Right lobe of liver (tissue), 6 donors: ENCODE measurements at regions not wholly inside any gene's neighbourhood (a gene's known extent, or its start where the extent isn't known, plus 50 kb on each side); places are given as distances from the start of the nearest gene placed in this dataset.
"Not testable (repeated sequence)": the region's sequence is repeated elsewhere in the genome, so short reads cannot be mapped to it uniquely, and the experiment has no call there.

Source experiments
- ATAC-seq, 4 donors: fragments of 200-7000 bp; cut with Tn5 transposase; one replicate each; pipeline ENCODE4 v1.9.1; 2020; ENCODE audit warnings: mild to moderate bottlenecking in 4 of 4, moderate library complexity in 4 of 4
- DNase-seq, 3 donors: peaks; one replicate each; pipeline ENCODE4 v3.0.0-alpha.2; 2020
- H3K27ac ChIP-seq, 3 donors: fragments of 200-600 bp; one replicate each; pipeline ENCODE4 v1.8.0; 2022
- H3K27me3 ChIP-seq, 2 donors: fragments of 200-600 bp; one replicate each; pipeline ENCODE4 v1.8.0; 2022
- H3K36me3 ChIP-seq, 4 donors: fragments of 200-600 bp; sonication (generic) in 1 of 4; one replicate each; pipeline versions ENCODE4 v1.5.1 to v1.8.0; 2017 to 2022; ENCODE audit warnings: control low read depth in 1 of 4
- H3K4me1 ChIP-seq, 4 donors: fragments of 200-600 bp; sonication (generic) in 1 of 4; one replicate each; pipeline versions ENCODE4 v1.5.1 to v1.8.0; 2017 to 2022; ENCODE audit warnings: control low read depth in 1 of 4
- H3K4me3 ChIP-seq, 3 donors: fragments of 200-600 bp; one replicate each; pipeline ENCODE4 v1.8.0; 2022
- H3K9me3 ChIP-seq, 4 donors: fragments of 200-600 bp; sonication (generic) in 1 of 4; one replicate each; pipeline versions ENCODE4 v1.5.1 to v1.8.0; 2017 to 2022; ENCODE audit warnings: control low read depth in 1 of 4
- POLR2A ChIP-seq: fragments of 450-650 bp; IDR thresholded peaks from one replicate; pipeline ENCODE4 v1.6.1; 2017; ENCODE audit warnings: antibody characterized with exemption, mild to moderate bottlenecking
- whole genome bisulfite sequencing: methylation state at CpG from one replicate; pipeline ENCODE4 v1.1.6; 2018; ENCODE audit warnings: low coverage, low lambda C conversion rate; ENCODE audit not compliant: insufficient coverage; ENCODE audit errors: missing lambda C conversion rate; 5-methylcytosine and 5-hydroxymethylcytosine counted together
- intact Hi-C, 2 donors: fragments of 100-400 bp; cut with DNase I; formaldehyde crosslinking; loops; one replicate each; pipeline versions ENCODE4 v1.11.2 to v1.14.1; 2022
- TF ChIP-seq, protein P1 (sequence below), 4 donors: fragments of 200-600 bp in 3 of 4; fragments of 450-650 bp in 1 of 4; IDR thresholded peaks; one replicate each; pipeline versions ENCODE4 v1.5.1 to v1.8.0; 2016 to 2022; ENCODE audit warnings: antibody characterized with exemption in 4 of 4, mild to moderate bottlenecking in 2 of 4
- donor health status: DM: no; HTN: yes; CAD: no.
- donor health status: DM: no; HTN: no; CAD: no.
- donor health status: DM: no; HTN: no; CAD: no.
- donor health status: DM: no; HTN: yes; CAD: no.
- donor health status: DM: no; HTN: yes; CAD: no.

DNA sequence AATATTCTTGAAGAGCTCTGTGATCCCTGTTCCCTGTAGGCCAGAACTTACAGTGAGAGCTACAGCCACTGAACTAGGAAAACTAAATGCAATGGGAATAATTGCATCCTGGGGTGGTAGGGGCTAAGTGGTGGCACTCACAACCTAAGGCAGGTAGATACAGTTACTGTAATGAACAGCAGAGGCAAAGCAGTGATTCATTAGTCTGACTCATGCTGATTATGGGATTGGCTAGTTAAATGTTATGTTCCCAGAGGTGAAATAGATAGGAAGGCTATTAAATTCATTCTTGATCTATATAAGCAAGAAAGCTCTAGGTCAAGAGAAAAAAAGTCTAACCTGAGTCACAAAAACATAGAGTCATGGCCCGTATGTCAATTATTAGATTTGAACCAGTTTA is 173.1 kb upstream of the MALRD1 start:
- intact Hi-C loops: no loop called here
- Histone ChIP-seq H3K27ac (no peak overlapping the region), H3K4me1 (no peaks in the 10 kb centered on the region), H3K9me3 (no peaks in the 10 kb centered on the region), H3K27me3 (no peaks in the 10 kb centered on the region), H3K36me3 (no peaks in the 10 kb centered on the region), H3K4me3 (no peak overlapping the region)
- no peak for DNase-seq
- TF ChIP-seq, protein P1, sequence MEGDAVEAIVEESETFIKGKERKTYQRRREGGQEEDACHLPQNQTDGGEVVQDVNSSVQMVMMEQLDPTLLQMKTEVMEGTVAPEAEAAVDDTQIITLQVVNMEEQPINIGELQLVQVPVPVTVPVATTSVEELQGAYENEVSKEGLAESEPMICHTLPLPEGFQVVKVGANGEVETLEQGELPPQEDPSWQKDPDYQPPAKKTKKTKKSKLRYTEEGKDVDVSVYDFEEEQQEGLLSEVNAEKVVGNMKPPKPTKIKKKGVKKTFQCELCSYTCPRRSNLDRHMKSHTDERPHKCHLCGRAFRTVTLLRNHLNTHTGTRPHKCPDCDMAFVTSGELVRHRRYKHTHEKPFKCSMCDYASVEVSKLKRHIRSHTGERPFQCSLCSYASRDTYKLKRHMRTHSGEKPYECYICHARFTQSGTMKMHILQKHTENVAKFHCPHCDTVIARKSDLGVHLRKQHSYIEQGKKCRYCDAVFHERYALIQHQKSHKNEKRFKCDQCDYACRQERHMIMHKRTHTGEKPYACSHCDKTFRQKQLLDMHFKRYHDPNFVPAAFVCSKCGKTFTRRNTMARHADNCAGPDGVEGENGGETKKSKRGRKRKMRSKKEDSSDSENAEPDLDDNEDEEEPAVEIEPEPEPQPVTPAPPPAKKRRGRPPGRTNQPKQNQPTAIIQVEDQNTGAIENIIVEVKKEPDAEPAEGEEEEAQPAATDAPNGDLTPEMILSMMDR (IDR thresholded peaks at IDR 0.05): no peak
- no peak for TF ChIP-seq POLR2A
- ATAC-seq: no peak
- 45% methylated on average over 1 of the region's 1 CpG for WGBS

DNA sequence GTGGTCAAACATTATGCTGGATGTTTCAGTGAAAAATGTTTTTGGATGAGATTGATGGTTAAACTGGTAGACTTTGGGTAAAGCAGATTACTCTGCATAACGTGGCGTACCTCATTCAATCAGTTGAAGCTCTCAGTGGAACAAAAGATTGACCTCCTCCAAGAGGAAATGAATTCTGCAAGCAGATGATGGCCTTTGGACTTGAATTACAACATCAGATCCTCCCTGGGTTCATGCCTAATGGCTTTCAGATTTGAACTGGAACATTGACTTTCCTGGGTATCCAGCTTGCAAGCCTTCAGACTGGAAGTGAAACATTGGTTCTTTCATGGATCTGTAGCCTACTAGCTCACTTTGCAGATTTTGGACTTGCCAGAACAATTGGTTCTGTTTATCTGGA is 169.3 kb upstream of the MALRD1 start:
- no peaks in the 10 kb centered on the region for H3K36me3 ChIP-seq
- intact Hi-C loops: no loop called here
- no peaks in the 10 kb centered on the region for H3K4me1 ChIP-seq
- H3K4me3 ChIP-seq: no peak overlapping the region
- peak in 3 of 4 donors; percentile 30 to 63 (median 56) for ATAC-seq
- WGBS: 33% methylated on average over 2 of the region's 2 CpGs
- H3K27me3 ChIP-seq: no peaks in the 10 kb centered on the region
- no peak overlapping the region for H3K27ac ChIP-seq
- no peaks in the 10 kb centered on the region for H3K9me3 ChIP-seq
- DNase-seq: no peak
- TF ChIP-seq, protein P1 (IDR thresholded peaks at IDR 0.05): no peak
- no peak for TF ChIP-seq POLR2A

DNA sequence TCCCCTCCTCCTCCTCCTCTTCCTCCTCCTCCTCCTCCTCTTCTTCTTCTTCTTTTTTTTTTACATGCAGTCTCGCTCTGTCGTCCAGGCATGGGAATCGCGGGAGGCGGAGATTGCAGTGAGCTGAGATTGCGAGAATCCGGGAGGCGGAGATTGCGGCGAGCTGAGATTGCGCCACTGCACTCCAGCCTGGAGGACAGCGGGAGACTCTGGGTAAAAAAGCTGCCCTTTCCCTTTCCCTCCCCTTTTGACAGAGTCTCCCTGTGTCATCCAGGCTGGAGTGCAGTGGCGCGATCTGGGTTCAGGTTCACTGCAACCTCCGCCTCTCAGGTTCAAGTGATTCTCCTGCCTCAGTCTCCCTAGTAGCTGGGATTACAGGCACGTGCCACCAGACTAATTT is 168.1 kb upstream of the MALRD1 start:
- DNase-seq (no peak), ATAC-seq (no peak)
- Histone ChIP-seq H3K27me3 (no peaks in the 10 kb centered on the region), H3K9me3 (no peaks in the 10 kb centered on the region), H3K36me3 (no peaks in the 10 kb centered on the region), H3K4me1 (no peaks in the 10 kb centered on the region), H3K4me3 (no peak overlapping the region), H3K27ac (no peak overlapping the region)
- TF ChIP-seq, protein P1 (IDR thresholded peaks at IDR 0.05): no peak
- TF ChIP-seq POLR2A: no peak
- WGBS: 54% methylated on average over 9 of the region's 16 CpGs
- intact Hi-C loops: no loop called here

DNA sequence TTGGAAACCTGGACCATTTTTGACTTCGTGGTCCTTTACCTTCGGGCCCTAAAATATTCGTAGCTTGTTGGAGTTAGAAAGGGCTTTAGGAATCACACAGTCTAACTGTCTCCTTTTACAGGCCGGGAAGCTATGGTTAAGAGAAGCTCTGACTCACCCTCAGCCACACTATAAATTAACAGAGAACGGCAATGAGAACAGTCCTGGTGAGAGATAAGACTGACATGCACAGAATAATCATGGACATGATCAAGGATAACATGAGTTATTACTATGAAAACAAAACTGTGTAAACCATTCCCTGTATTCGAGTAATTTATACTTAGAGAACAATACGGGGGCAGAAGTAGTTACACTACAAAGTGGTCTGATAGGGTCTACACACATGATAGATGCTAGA is 162.5 kb upstream of the MALRD1 start:
- ATAC-seq: no peak

DNA sequence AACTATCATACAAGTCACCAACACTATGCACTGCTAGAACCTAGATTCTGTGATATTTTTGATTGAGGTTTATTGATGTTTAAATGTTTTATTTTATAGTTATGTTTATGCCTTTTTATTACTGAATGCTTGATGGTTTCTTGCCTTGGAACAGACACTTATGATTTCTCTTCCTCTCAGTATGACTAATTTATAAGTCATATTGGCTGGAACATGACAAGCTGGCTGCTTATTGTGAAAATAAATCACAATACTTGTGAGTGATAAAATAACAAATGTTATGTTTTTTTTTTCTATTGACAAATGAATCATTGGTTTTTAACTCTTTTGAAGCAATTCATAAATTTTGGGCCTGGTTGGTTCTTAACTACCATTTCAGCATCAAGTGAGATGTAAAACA is 142.0 kb upstream of the MALRD1 start:
- TF ChIP-seq POLR2A: no peak
- TF ChIP-seq, protein P1 (IDR thresholded peaks at IDR 0.05): no peak
- Histone ChIP-seq H3K27me3 (no peaks in the 10 kb centered on the region), H3K4me3 (no peak overlapping the region), H3K4me1 (no peaks in the 10 kb centered on the region), H3K9me3 (no peaks in the 10 kb centered on the region), H3K36me3 (no peaks in the 10 kb centered on the region), H3K27ac (no peak overlapping the region)
- intact Hi-C loops: no loop called here
- ATAC-seq: no peak
- no peak for DNase-seq

More for the DNA sequence above, 162.5 kb upstream of the MALRD1 start:
- TF ChIP-seq POLR2A: no peak
- TF ChIP-seq, protein P1 (IDR thresholded peaks at IDR 0.05): no peak
- no peaks in the 10 kb centered on the region for H3K9me3 ChIP-seq
- no peak overlapping the region for H3K27ac ChIP-seq
- no peak overlapping the region for H3K4me3 ChIP-seq
- DNase-seq: no peak
- H3K36me3 ChIP-seq: no peaks in the 10 kb centered on the region
- intact Hi-C loops: no loop called here
- no peaks in the 10 kb centered on the region for H3K4me1 ChIP-seq
- H3K27me3 ChIP-seq: no peaks in the 10 kb centered on the region
- 47% methylated on average over 7 of the region's 7 CpGs for WGBS

DNA sequence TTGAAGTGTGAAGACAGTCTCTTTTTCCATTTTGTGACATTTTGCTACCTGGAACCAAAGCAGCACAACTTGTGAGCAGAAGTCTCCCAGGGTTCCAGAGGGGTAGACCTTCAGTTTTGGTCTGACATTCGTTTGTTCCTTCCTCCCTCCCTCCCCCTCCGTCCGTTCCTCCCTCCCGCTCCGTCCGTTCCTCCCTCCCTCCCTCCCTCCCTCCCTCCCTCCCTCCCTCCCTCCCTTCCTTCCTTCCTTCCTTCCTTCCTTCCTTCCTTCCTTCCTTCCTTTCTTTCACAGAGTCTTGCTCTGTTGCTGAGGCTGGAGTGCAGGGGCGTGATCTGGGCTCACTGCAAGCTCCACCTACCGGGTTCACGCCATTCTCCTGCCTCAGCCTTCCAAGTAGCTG is 131.2 kb upstream of the MALRD1 start:
- not testable (repeated sequence) for H3K4me1 ChIP-seq, ATAC-seq
- WGBS: 54% methylated on average over 9 of the region's 9 CpGs

More for the DNA sequence above, 131.2 kb upstream of the MALRD1 start:
- intact Hi-C loops, H3K27ac ChIP-seq, H3K36me3 ChIP-seq, DNase-seq, H3K9me3 ChIP-seq, H3K4me3 ChIP-seq, H3K27me3 ChIP-seq: not testable (repeated sequence)
